ENCODE measurements at regions not wholly inside any gene's neighbourhood (a gene's known extent, or its start where the extent isn't known, plus 50 kb on each side); places are given as distances from the start of the nearest gene placed in this dataset.

DNA sequence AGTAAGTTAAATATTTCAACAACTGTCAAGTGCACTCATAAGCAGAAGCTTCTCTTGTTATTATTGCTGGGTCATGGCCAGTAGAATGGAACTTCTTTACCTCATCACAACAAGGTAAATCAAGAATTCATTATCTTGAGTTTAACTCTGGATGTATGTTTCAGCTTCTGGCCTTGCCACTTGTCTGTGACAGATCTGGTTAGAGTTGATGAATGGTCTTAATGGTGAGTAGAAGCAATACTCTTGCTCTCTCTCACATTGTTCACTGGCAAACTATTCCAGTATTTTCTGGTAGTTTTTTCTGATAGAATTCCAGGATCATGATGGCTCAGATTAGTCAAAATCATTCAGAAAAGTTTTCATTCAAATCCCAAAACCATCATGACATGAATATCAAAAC lies 51.3 kb upstream of the NR4A2 start:
- Mint-ChIP-seq H3K9me3 (no peaks in the 10 kb centered on the region), H3K4me1 (peaks cover 0 to 2% (median 0%) of the 10 kb centered on the region in 3 donors), H3K4me3 (no peak overlapping the region), H3K36me3 (no peaks in the 10 kb centered on the region), H3K27me3 (peaks cover 0 to 4% of the 10 kb centered on the region in 2 donors), H3K27ac (no peak overlapping the region)
- no peaks in the 10 kb centered on the region for H3K27me3 ChIP-seq (replicated peaks in 1 of 2; ENCODE audit: control insufficient read depth in 2 of 2, extremely low read depth in 1 of 2, insufficient read depth in 2 of 2, low read length in 1 of 2)
- H3K36me3 ChIP-seq (ENCODE audit: control insufficient read depth in 2 of 2, extremely low read depth in 1 of 2, insufficient read depth in 1 of 2, low read length in 1 of 2), result no peaks in the 10 kb centered on the region
- H3K4me3 ChIP-seq (ENCODE audit: control insufficient read depth in 1 of 2, extremely low read depth in 1 of 2, low read length in 1 of 2), result no peak overlapping the region
- ATAC-seq (replicated peaks in 1 of 4), result no peak
- no peaks in the 10 kb centered on the region for H3K9me3 ChIP-seq
- no peak overlapping the region for H3K27ac ChIP-seq (ENCODE audit: low read length)
- no peak for DNase-seq
- no peaks in the 10 kb centered on the region for H3K4me1 ChIP-seq (ENCODE audit: control insufficient read depth in 1 of 2, extremely low read depth in 1 of 2, insufficient read depth in 2 of 2, low read length in 2 of 2)
- POLR2A ChIA-PET, result interaction anchor here in 1 of 2 donors (0.5 kb wide), 1 partner anchor 49 kb away, joined by 3 read pairs; no protein-coding TSS in a partner anchor
- CTCF ChIA-PET, result no interaction called here

DNA sequence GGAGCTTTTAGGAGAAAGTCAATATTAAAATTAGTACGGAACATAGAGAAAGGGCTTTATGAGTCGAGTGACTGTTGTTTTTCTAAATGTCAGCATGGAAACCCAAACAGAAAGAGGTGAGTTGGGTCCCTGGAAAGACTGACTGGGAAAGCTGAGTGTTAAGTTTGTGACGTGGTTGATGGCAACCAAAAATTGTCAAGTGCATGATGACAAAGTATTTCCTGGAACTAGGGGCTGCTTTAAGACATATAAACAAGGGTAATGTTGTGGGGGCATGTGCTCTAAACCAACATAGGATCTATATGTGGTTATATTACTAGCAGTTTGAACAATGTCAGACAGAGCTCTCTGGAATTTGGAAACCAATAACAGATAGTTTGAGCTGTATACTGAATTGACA lies 50.9 kb upstream of the GPD2 start:
- DNase-seq, result no peak
- H3K4me3 Mint-ChIP-seq, result no peak overlapping the region
- POLR2A ChIA-PET, result interaction anchor here in 1 of 2 donors (0.6 kb wide), 1 partner anchor 28 kb away, joined by 3 read pairs; no protein-coding TSS in a partner anchor
- no peaks in the 10 kb centered on the region for H3K4me1 ChIP-seq (ENCODE audit: control insufficient read depth in 1 of 2, extremely low read depth in 1 of 2, insufficient read depth in 2 of 2, low read length in 2 of 2)
- H3K4me1 Mint-ChIP-seq, result peaks cover 0 to 2% (median 0%) of the 10 kb centered on the region in 3 donors
- H3K9me3 Mint-ChIP-seq, result no peaks in the 10 kb centered on the region
- CTCF ChIA-PET, result interaction anchor here in 1 of 2 donors (0.6 kb wide), 1 partner anchor 50 kb away, joined by 3 read pairs; no protein-coding TSS in a partner anchor
- no peaks in the 10 kb centered on the region for H3K27me3 ChIP-seq (replicated peaks in 1 of 2; ENCODE audit: control insufficient read depth in 2 of 2, extremely low read depth in 1 of 2, insufficient read depth in 2 of 2, low read length in 1 of 2)
- H3K9me3 ChIP-seq, result no peaks in the 10 kb centered on the region
- peaks cover 0 to 4% of the 10 kb centered on the region in 2 donors for H3K27me3 Mint-ChIP-seq
- ATAC-seq (replicated peaks in 1 of 4), result no peak
- H3K4me3 ChIP-seq (ENCODE audit: control insufficient read depth in 1 of 2, extremely low read depth in 1 of 2, low read length in 1 of 2), result no peak overlapping the region
- H3K36me3 ChIP-seq (ENCODE audit: control insufficient read depth in 2 of 2, extremely low read depth in 1 of 2, insufficient read depth in 1 of 2, low read length in 1 of 2), result no peaks in the 10 kb centered on the region
- 28% methylated on average over 3 of the region's 3 CpGs for WGBS (ENCODE audit: insufficient coverage)
- no peak overlapping the region for H3K27ac Mint-ChIP-seq
- no peak overlapping the region for H3K27ac ChIP-seq (ENCODE audit: low read length)
- H3K36me3 Mint-ChIP-seq, result no peaks in the 10 kb centered on the region
